HG02623 (cell line): ENCODE measurements at regions not wholly inside any gene's neighbourhood (a gene's known extent, or its start where the extent isn't known, plus 50 kb on each side); places are given as distances from the start of the nearest gene placed in this dataset.

Source experiments
- ATAC-seq: cut with Tn5 transposase; IDR thresholded peaks from one replicate; pipeline ENCODE4 v1.9.1; 2021; ENCODE audit warnings: moderate library complexity; ENCODE audit not compliant: unreplicated experiment

DNA sequence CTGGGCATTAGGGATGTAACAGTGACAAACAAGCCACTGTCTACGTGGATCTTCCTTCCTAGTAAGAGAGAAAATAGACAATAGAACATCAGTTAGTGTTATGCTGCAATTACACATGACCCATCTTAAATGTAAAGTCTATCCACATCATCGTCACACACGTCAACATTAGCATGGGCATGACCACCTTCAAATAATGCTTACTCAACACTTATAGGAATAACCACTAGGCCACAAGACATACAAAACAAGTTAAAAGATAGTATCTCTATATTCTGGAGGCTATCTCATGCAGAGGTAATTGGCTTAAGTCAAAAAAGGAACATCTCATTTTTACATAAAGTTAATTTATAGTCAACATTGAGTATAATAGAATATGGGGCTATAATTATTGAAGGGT lies 156.5 kb downstream of the MOXD1 start:
- no peak for ATAC-seq

DNA sequence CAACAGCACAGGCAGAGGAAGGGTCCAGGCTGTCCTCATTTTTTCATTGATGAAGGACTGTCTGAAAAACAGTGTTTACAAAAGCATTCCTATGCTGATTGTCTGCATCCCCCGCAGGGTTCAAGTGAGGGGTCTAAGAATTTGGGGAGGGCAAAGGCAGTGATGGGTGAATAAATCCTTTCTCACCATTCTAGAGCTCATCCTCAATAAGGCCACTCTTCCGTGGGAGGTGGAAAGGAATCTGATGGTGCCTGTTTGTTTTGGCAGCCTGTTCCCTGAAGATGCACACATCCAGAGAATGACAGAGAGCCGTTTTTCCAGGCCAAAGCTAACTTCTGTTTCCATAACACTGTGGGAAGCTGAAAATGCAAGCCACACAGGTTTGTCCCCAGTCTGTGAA lies 164.5 kb downstream of the MOXD1 start:
- ATAC-seq: no peak

DNA sequence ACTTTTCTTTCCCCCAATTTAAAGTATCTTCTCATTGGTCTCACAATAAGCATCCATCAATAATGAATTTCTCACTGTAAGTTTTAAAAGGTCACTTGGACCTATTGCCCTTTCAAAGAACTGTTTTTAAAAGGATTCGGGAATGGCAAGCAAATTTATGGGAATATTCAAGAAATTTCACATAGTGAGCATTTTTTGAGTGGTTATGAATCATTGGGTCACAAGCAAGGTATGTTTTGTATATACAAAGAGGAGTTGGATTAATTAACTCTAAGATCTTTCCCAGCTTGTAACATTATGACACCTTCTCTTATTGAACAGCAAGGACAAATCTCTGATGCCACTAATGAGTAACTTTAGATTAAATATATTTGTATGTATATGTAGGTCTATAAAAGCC lies 165.0 kb downstream of the MOXD1 start:
- no peak for ATAC-seq

DNA sequence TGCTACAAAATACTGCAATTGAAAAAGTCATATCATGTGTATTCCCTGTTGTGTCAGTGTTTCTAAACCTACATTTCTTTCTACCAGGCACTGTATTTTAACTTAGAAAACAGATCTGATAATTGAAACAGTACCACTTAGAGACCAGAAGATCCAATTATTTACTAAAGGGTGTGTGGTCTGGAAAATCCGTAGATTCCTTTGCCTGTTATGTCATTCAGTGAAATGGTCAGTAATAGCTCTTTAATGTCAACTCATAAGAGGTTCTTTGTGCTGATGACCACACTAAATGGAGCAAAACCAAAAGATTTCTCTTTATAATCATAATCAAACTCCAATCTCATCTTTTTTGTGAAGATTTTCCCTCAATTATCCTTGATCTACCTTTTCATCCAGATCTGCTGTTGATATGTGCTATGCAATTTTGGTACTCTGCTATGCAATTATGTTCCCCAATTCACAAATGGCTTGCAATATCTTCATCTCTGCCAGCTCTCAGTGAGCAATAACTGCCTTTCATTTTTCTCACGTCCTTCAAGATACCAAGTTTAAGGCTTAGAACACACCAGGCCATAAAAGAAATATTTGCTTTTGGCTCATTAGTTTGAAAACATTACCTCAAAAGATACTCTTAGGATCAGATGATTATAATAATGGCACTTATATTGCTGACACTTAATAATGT lies 165.5 kb downstream of the MOXD1 start:
- no peak for ATAC-seq

DNA sequence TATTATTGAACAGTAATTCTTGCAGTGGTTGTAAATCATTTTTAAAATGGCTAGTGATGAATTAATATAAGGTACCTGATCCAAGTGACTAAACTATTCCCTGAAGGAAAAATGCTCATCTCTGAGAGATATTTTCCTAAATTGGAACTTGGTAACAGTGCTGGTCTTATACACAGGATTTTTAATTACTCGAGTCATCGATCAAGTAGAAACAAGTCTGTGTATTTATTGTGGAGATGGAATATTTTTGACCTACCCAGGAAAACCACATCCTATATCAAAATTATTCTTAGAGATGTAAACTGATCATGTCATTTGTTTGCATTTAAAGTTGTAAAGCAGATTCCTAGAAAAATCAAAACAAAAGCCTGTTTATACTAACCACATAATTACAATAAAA lies 166.9 kb downstream of the MOXD1 start:
- no peak for ATAC-seq

DNA sequence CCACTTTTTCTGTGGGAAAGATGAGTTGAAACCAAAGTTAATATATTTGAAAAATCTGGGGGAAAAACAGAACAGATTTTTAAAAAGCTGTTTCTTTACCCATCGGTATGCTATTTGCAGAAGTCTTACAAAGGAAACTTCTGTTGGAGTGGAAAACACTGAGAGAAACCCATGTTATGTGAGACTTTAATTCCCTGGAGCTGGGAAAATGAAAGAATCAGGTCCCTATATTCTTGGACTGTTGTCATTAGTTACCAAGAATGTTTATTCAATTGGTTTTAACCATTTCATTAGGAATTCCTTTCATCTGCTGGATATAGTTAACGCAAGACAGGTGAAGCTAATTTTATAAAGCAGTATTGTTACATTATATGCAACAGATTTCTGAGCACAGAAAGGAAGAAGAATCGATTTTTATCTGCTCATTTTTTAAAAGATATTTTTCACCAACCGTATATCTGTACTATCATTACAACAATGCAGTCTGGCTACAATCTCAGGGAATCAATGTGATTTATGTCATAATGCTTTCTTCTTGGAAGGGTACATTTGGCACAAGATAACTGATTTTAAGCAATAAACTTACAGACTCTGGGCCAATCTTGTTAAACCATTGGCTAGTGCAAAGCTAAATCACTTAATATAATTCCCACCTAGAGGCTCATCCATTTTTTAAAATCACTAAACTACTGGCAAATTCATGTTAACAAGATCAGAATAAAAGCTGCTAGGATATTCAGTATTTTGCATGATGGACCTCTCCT lies 170.0 kb downstream of the MOXD1 start:
- ATAC-seq: no peak

DNA sequence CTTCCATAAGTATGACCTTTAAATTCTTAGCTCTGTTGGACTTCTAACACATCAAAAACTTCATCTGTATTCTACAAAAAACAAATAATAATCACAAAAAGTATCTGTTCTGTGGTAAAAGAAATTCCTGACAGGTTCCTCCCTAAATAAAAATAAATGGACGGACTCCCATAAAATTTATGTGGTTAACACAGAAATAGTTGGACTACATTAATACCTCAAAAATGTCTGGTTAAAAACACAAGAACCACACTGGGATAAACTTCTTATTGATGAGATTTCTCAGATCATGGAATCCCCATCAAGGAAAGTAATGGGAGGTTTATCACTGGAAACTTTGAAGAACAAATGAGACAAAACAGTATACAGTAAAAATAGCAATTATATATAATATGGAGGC lies 172.4 kb downstream of the MOXD1 start:
- no peak for ATAC-seq

DNA sequence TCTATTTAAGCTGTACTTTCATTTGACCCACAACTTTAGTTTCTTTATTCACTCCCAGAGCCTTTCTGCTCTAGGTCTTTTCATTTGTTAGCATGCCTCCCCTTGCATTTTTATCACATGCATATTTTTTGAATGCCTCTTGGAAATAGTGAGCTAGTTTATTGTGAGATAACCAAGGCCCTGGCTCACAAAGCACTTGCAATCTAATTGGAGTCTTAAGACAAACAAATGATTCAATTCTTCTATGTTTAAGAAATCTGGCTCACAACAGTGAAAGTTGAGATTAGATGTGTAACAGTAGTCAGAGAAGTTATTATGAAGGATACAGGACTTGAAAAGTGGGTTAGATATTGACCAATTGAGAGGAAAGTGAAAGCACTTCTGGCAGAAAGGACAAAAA lies 173.4 kb downstream of the MOXD1 start:
- ATAC-seq: no peak

DNA sequence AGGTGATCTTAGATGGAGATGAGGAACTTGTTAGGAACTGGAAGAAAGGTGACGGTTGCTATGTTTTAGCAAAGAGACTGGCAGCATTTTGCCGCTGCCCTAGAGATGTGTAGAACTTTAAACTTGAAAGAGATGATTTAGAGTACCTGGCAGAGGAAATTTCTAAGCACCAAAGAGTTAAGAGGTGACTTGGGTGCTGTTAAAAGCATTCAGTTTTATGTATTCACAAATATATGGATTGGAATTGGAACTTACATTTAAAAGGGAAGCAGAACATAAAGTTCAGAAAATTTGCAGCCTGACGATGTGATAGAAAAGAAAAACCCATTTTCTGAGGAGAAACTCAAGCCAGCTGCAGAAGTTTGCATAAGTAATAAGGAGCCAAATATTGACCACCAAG lies 176.3 kb downstream of the MOXD1 start:
- no peak for ATAC-seq

DNA sequence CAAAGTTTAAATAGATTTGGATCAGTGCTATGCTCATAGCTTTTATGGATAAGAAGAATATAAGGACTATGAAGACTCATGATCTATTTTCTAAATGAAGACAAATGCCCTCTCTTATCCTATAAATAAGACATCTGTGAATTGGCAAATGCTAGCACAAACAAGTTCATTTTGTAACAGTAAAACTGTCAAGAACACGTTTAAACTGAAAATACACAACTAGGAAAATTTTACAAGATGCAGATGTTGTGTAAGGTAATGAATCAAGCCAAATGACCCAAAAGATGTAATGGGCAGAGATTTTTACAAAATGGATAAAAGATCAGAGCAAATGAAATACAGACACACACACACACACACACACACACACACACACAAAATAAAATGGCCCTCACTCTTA lies 180.5 kb downstream of the MOXD1 start:
- ATAC-seq: no peak

DNA sequence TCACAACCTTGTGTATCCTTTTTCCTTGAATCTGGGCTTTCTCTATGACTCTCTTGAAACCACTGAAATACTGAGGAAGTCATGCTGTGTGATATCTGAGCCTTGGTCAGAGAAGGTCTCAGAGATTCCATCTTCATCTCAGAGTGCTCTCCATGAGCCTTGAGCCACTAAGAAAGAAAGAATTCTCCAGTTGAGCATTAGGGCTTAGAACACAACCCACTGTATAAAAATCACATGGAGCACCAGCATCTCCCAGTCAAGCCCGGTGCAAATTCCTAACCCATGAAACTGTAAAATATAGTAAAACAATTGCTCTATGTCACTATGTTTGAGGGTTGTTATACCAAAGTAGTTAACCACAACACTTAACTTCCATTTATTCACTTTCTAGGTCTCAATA lies 181.4 kb downstream of the MOXD1 start:
- no peak for ATAC-seq

DNA sequence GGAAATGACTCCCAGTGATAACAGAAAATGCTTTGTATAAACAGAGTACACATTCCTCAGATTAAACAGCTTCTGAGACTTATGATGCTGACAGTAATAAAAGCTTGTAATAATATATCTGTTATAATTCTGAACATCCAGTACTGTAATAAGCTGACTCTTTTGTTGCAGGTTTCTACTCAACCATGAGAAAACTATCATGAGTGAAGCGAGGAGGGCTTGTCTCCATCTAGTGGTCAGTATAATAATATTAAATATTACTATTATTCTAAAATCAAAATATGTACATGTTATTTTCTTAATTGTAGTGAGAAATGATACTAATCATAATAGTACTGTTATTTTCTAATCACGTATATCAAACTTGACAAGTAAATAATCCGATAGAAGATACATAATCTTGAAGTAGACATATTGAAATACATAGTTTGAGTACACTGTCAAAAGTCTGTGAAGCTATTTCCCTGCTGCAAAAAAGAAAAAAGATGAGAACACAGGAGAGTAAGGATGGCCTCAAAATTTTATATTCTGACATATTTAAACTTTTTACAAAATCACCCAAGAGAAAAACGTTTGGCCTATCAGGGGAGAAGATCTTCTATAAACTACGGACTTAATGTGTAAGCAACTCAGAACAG lies 183.1 kb downstream of the MOXD1 start:
- ATAC-seq: no peak

DNA sequence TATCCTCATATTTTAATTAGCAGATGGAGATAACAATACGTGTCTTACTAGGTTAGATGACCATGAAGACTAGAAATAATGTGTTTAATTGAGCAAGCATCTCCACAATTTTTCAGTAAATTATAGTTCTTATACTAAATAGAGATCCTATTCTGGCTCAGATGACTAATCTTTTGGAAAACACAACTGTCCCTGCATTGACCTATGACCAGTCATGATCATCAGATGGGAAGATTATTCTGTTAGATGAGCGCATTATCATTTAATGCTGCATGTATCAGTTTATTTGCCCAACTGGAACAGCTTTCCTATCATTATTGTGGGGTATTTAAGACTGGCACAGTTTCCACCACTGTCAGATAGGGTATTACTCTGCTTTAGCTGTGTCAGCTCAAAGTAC lies 185.5 kb downstream of the MOXD1 start:
- no peak for ATAC-seq

DNA sequence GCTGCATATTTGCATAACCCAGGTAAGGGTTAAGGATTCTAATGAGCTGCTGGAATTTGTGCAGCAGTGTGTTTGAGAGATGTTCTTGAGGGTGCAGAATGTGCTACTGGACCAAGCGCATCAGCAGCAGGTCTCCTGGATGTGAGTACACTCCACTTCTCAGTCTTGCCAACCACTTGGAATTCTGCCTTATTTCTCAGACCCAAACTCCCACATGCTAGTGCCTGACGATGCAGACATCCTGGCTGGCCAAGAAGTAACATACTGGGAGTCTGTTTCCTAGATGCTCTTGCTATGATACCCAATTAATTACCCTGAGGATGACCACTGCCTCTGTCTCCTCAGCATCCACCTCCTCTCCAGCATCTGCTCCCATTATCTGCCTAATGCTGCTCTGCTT lies 186.6 kb downstream of the MOXD1 start:
- ATAC-seq: no peak

DNA sequence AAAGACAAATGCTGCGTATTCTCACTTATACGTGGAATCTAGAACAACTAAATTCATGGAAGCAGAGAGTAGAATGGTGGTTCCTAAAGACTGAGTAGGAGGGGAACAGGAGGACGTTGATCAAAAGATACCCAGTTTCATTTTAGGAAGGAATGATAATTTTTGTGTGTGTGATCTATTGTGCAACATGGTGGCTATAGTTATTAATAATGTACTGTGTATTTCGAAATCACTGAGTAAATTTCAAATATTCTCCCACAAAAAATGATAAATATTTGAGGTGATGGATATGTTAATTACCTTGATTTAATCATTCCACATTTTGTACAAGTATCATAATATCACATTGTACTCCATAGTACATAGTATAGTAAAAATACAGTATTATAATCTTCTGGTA lies 187.5 kb downstream of the MOXD1 start:
- no peak for ATAC-seq

DNA sequence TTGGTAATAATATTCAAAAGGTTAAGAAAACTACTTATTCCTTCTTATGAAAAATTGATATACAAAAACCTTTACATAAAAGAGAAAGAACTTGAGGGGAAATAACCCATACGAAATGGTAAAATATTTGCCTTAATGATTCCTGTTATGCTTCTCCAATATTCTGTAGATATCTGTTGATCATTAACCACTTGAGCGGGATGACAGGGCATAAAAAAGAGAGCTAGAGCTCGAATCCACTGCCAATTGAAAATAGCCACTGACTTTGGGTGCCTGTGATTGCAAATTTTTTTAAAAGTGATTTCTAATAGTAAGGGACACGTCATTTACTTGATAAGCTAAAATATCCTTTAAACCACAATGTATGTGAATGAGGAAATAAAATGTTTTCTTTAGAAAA lies 188.1 kb downstream of the MOXD1 start:
- no peak for ATAC-seq

DNA sequence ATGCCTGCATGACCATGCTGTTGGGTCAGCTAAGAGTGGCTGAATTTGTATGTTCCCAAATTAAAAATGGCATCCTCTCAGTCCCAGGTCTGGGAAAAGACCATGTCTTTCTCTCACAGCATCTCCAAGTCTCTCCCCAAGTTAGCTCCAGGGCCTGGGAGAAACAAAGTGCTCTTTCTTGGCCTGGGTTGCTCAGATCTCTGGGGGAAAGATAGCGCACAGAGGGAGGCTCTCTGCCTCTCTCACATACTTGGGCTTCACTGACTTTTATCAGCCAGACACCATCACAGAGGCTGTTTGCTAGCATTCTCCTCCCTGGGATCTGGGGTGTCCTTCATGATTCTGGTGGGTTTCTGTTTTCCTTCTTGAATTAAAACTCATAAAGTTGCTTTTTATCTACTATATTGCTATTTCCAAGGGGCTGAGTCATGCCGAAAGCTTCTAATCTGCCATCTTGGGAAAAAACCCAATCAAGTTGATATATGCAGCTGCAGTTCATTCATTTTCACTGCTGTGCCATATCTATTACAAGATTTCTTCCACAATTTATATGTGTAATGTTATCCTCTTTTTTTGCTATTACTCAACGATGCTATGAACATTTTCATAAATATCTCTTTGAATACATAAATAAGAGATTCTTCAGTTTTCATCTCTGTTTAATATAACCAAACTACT lies 190.2 kb downstream of the MOXD1 start:
- ATAC-seq: no peak

DNA sequence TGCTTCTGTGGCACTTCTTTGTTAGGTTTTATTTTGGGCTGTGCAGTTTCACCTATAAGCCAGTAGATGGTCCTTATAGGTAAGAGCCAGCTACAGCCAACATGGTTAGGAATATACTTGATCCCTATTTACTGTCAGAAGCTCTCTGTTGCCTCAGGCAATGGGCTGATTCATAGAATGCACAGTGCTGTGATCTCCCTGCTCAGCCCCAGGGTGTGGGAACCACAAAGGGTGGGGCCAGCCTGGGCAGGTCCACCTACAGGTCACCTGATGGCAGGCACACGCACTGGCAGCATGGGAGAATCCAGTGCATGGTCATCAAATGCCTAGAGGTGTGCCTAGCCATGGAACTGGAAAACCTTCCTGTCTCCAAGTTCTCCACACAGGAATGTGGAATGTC lies 191.9 kb downstream of the MOXD1 start:
- ATAC-seq: no peak

DNA sequence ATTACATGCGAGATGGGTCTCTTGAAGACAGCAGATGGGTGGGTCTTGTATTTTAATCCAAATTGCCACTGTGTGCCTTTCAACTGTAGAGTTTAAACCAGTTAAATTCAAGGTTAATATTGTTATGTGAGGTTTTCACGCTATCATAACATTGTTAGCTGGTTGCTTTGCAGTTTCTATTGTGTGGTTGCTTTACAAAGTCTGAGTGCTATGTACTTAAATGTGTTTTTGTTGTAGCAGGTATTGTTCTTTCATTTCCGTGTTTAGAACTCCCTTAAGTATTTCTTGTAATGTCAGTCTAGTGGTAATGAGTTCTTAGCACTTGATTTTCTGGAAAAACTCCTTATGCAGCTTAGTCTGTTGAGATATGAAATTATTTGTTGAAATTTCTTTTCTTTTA lies 193.3 kb downstream of the MOXD1 start:
- no peak for ATAC-seq

DNA sequence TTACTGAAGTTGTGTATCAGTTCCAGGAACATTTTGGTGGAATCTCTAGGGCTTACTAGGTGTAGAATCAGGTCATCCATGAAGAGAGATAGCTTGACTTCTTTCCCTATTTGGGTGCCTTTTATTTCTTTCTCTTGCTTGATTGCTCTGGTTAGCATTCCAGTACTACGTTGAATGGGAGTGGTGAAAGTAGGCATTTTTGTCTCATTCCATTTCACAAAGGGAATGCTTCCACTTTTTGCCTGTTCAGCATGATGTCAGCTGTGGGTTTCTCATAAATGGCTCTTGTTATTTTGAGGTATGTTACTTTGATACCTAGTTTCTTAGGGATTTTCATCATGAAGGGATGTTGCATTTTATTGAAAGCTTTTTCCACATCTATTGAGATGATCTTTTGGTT lies 195.3 kb downstream of the MOXD1 start:
- no peak for ATAC-seq

DNA sequence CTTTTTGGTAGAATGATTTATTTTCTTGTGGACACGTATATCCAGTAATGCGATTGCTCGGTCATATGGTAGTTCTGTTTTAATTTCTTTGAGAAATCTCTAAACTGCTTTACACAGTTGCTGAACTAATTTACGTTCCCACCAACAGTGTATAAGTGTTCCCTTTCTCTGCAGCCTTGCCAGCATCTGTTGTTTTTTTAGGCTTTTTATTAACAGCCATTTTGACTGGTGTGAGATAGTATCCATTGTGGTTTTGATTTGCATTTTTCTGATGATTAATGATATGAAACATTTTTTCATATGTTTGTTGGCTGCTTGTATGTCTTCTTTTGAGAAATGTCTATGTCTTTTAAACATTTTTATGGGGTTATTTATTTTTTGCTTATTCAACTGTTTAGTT lies 196.7 kb downstream of the MOXD1 start:
- ATAC-seq: no peak

DNA sequence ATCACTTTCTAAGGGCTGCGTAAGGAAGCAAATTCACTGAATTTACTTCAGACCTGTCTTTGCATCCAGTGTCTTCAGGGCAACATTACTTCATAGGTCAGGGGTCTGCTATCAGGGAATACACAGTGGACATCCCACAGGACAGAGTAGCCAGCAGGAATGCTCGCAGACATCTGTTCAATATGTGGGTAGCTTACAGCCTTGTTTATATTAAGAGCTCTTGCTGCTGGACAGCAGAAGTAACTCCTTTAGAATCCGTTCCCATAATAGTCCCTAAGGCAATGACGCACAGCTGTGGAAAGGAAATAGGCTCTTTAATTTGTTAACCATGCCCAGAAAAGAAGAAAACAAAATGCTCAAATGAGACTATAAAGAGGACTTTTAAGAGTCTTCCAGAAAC lies 198.7 kb downstream of the MOXD1 start:
- no peak for ATAC-seq
